Fibroblast of mammary gland (primary cell): ENCODE measurements at regions not wholly inside any gene's neighbourhood (a gene's known extent, or its start where the extent isn't known, plus 50 kb on each side); places are given as distances from the start of the nearest gene placed in this dataset.

ENCODE experiments used
- DNase-seq: peaks from one replicate; pipeline ENCODE4 v3.0.0-alpha.2; 2010; ENCODE audit warnings: low read depth
- H3K4me3 ChIP-seq: 2 replicates; pipeline ENCODE4 v1.5.1; 2011; ENCODE audit warnings: low read depth, mild to moderate bottlenecking, low read length, moderate library complexity; ENCODE audit not compliant: control insufficient read depth
- TF ChIP-seq, protein P1 (sequence below): conservative IDR thresholded peaks from 2 replicates; pipeline ENCODE4 v1.5.1; 2011; ENCODE audit warnings: low read depth, low read length, inconsistent platforms; ENCODE audit not compliant: control insufficient read depth, insufficient read depth

DNA sequence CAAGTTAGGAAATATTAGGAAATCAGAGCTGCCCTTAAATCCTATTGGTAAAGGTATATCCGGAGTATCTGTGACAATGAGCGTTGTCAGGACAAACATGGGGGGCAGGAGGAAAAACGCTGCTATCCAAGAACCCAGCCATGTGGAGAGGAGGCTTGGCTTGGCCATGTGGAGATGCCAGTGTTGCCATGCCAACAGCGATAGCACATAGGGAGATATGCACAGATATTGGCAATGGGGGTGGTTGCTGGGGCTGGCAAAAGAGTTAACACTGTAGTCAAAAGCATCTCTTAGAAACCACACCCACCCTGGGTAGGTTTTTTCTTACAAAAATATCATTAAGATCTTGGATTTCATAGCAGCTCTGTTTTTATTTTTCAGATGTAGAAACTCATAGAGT lies 106.4 kb upstream of the ASTN2 start:
- DNase-seq = no peak
- TF ChIP-seq, protein P1, sequence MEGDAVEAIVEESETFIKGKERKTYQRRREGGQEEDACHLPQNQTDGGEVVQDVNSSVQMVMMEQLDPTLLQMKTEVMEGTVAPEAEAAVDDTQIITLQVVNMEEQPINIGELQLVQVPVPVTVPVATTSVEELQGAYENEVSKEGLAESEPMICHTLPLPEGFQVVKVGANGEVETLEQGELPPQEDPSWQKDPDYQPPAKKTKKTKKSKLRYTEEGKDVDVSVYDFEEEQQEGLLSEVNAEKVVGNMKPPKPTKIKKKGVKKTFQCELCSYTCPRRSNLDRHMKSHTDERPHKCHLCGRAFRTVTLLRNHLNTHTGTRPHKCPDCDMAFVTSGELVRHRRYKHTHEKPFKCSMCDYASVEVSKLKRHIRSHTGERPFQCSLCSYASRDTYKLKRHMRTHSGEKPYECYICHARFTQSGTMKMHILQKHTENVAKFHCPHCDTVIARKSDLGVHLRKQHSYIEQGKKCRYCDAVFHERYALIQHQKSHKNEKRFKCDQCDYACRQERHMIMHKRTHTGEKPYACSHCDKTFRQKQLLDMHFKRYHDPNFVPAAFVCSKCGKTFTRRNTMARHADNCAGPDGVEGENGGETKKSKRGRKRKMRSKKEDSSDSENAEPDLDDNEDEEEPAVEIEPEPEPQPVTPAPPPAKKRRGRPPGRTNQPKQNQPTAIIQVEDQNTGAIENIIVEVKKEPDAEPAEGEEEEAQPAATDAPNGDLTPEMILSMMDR = no peak
- H3K4me3 ChIP-seq = no peak overlapping the region

DNA sequence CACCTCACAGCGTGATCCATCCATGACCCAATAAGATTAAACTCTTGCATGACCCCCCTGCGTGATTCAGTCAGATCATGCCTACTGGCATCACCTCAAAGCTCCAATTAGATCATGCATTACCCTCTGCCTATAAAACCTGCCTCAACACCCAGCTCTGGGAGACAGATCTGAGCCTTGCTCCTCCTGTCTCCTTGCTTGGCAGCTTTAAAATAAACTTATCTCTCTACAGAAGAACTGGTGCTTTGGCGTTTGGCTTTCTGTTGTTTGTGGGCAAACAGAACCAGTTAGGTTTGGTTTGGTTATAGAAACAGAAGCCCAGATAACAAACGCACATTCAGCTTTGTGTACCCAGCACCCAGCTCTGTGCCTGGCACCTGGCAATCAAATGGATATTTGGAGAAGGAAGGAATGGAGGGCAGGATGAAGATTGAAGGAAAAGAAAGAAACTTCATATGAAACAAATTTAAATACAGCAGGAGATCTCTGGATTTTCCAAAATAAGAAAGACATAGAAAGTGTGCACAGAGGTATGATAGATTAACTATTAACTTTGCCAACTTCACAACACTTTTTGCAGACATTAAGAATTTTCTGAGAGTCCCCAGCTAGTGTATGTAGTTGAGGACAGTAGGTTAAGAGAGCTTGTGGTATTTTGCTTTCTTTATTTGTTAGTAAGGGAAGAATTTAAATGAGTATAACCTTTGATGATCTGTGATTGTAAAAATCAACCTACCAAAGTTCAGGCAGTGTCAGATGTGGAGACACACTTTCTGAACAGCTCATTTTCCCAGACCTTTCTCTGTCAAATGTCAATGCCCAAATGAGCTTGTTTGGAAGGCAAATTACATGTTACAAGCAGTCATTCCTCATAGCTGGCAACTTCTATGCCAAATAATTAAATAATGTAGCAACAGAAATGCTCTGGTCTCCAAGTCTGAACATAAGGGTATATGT lies 102.1 kb upstream of the ASTN2 start:
- TF ChIP-seq, protein P1 = no peak
- no peak overlapping the region for H3K4me3 ChIP-seq
- no peak for DNase-seq

DNA sequence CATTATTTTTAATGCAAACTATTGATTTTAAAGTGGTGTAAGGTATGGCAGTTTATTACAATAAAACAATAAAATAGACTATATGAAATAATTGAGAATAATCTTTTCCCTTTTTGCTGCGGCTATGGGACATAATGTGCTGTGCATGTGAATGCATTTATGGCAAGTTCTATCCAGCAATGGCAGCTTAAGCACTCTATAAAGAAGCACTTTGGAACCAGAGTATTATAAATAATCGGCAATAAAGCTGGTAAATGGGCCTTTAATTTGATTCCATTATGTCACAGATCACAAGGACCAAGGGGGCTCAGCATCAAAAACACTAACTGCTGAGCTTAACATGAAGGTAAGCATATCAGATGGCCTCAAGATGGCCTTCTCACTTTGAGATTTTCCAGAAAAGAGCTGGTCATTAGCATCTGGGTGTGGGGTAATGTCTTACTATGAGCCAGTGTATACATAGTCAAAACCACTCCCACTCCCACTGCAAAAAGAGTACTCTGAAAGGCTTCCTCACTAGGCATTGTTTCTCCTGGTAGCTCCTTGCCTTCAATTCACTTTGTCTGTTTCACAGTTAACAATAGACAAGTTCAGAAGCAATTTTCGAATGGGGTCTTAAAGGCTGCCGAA lies 97.1 kb upstream of the ASTN2 start:
- no peak for DNase-seq
- H3K4me3 ChIP-seq = no peak overlapping the region
- TF ChIP-seq, protein P1 = no peak

DNA sequence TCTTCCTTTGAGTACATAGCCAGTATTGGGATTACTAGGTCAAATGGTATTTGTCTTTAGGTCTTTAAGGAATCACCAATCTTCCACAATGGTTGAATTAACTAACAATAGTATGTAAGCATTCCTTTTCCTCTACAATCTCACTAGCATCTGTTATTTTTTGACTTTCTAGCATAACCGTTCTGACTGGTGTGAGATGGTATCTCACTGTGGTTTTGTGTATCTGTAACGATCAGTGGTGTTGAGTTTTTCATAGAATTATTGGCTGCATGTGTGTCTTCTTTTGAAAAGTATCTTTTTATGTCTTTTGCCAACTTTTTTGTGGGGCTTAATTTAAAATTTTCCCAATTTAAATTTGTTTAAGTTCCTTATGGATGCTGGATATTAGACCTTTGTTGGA lies 81.5 kb upstream of the ASTN2 start:
- TF ChIP-seq, protein P1 = no peak
- no peak for DNase-seq
- H3K4me3 ChIP-seq = no peak overlapping the region

DNA sequence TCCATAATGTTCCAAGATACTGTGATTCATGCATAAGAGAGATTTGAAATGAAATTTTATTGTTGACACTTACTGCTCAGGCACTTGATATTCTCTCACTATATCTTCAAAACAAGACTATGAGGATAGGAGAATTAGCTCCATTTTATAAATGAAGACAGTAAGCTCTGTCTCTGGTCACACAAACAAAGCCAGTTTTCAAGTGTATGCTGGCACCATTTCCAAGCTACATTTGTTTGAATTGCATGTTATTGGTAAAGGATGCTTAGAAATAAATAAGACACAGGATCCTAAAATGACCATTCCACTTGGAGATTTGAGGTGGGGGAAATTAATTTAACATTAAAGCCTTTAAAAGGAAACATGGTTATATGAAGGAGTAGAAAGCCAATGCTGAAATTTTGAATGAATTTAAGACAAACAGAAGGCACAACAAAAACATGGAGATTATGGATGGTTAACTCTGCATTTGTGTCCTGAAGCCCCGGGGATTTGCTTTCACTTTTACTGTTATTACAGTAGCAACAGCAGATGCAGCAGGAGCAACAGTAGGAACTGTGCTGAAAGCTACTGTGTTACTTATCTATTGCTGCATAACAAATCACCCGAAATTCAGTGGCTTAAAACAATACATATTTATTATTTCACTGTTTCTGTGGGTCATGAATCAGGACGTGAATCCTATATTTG lies 79.7 kb upstream of the ASTN2 start:
- TF ChIP-seq, protein P1 = no peak
- DNase-seq = no peak
- no peak overlapping the region for H3K4me3 ChIP-seq

DNA sequence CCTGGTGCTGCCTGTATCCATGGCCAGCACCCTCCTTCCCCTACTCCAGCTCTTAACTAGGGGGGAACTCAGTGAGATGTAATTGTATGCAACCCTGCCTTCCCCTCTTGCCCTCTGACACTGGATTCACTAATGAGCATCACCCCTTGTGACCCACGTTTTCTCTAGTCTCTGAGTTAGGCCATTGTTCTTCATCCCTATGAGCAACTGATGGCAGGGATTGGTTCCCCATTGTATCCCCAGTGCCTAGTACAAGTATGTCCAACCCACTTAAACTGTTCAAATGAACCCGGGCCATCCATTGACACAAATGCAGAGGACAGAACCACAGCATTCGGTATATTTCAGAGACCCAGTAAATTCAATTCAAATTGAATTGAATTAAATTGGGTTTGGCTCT lies 77.6 kb upstream of the ASTN2 start:
- DNase-seq = no peak
- no peak overlapping the region for H3K4me3 ChIP-seq
- TF ChIP-seq, protein P1 = no peak
